DND-41 (cell line): ENCODE measurements at regions not wholly inside any gene's neighbourhood (a gene's known extent, or its start where the extent isn't known, plus 50 kb on each side); places are given as distances from the start of the nearest gene placed in this dataset.
"Not testable (repeated sequence)": the region's sequence is repeated elsewhere in the genome, so short reads cannot be mapped to it uniquely, and the experiment has no call there.

ENCODE experiments used
- ATAC-seq: fragments of 200-7000 bp; cut with Tn5 transposase; 3 replicates; pipeline ENCODE4 v1.9.1; 2021; ENCODE audit warnings: low read depth; ENCODE audit not compliant: insufficient read depth
- DNase-seq: peaks from one replicate; pipeline ENCODE4 v3.0.0-alpha.2; 2020
- H2AFZ ChIP-seq: 2 replicates; pipeline ENCODE4 v1.6.0; 2012; ENCODE audit warnings: low read depth, low read length
- H3K27ac ChIP-seq: 2 replicates; pipeline ENCODE4 v1.5.1; 2012; ENCODE audit warnings: low read length, inconsistent platforms
- H3K27me3 ChIP-seq: fragments of 200-600 bp; sonication (generic); 2 replicates; pipeline ENCODE4 v1.6.0; 2012; ENCODE audit warnings: low read length, mild to moderate bottlenecking, inconsistent platforms; ENCODE audit not compliant: insufficient read depth, poor library complexity
- H3K36me3 ChIP-seq: 2 replicates; pipeline ENCODE4 v1.5.1; 2012; ENCODE audit warnings: low read length, inconsistent platforms; ENCODE audit not compliant: insufficient read depth
- H3K4me1 ChIP-seq: 2 replicates; pipeline ENCODE4 v1.5.1; 2012; ENCODE audit warnings: mild to moderate bottlenecking, low read length; ENCODE audit not compliant: insufficient read depth
- H3K4me2 ChIP-seq: 2 replicates; pipeline ENCODE4 v1.6.0; 2012; ENCODE audit warnings: mild to moderate bottlenecking, moderate library complexity, low read length, inconsistent platforms; ENCODE audit not compliant: insufficient read depth
- H3K4me3 ChIP-seq, 2 experiments: fragments of 200-600 bp in 1 of 2; shearing (Covaris generic) in 1 of 2; 2 replicates each; pipeline ENCODE4 v1.5.1; 2012 to 2016; ENCODE audit warnings: inconsistent platforms in 2 of 2, low read length in 2 of 2, mild to moderate bottlenecking in 2 of 2, low read depth in 1 of 2, moderate library complexity in 1 of 2
- H3K79me2 ChIP-seq: 2 replicates; pipeline ENCODE4 v1.6.0; 2012; ENCODE audit warnings: low read length, inconsistent platforms; ENCODE audit not compliant: insufficient read depth
- H3K9ac ChIP-seq: 2 replicates; pipeline ENCODE4 v1.6.0; 2012; ENCODE audit warnings: low read depth, mild to moderate bottlenecking, inconsistent platforms, low read length, moderate library complexity
- H3K9me3 ChIP-seq: 2 replicates; pipeline ENCODE4 v1.5.1; 2012; ENCODE audit warnings: low read length, moderate library complexity, mild to moderate bottlenecking, inconsistent platforms; ENCODE audit not compliant: insufficient read depth, severe bottlenecking
- H4K20me1 ChIP-seq: 2 replicates; pipeline ENCODE4 v1.6.0; 2012; ENCODE audit warnings: low read length; ENCODE audit not compliant: insufficient read depth
- CTCF ChIP-seq: IDR thresholded peaks from 2 replicates; pipeline ENCODE4 v1.5.1; 2012; ENCODE audit warnings: borderline replicate concordance, low read length, moderate library complexity, mild to moderate bottlenecking; ENCODE audit not compliant: poor library complexity, severe bottlenecking; ENCODE audit errors: extremely low read depth
- EZH2 ChIP-seq: IDR thresholded peaks from 3 replicates; pipeline ENCODE4 v1.6.1; 2012; ENCODE audit warnings: borderline replicate concordance, low read depth, mild to moderate bottlenecking, moderate library complexity, low read length, inconsistent platforms; ENCODE audit not compliant: severe bottlenecking

GRCh38 chr9:94464790-94465189 is 90.1 kb upstream of the PCAT7 start:
- Histone ChIP-seq H3K27me3 (no peaks in the 10 kb centered on the region), H3K79me2 (no peaks in the 10 kb centered on the region), H3K4me2 (no peak overlapping the region), H3K9me3 (no peaks in the 10 kb centered on the region), H3K9ac (no peak overlapping the region), H4K20me1 (no peaks in the 10 kb centered on the region), H3K27ac (no peak overlapping the region), H2AFZ (no peak overlapping the region), H3K36me3 (peaks cover 27% of the 10 kb centered on the region), H3K4me3 (no peak overlapping the region), H3K4me1 (no peaks in the 10 kb centered on the region)
- no peak for TF ChIP-seq EZH2
- no peak for TF ChIP-seq CTCF
- DNase-seq (no peak), ATAC-seq (no peak)

- H3K27ac ChIP-seq, H3K4me1 ChIP-seq, H3K4me3 ChIP-seq, H3K4me2 ChIP-seq, H3K79me2 ChIP-seq, H3K36me3 ChIP-seq, H2AFZ ChIP-seq, H3K9ac ChIP-seq, DNase-seq, ATAC-seq, H3K27me3 ChIP-seq, H4K20me1 ChIP-seq: not testable (repeated sequence)
- H3K9me3 ChIP-seq: peaks cover 11% of the 10 kb centered on the region
Measured at GRCh38 chr9:94472063-94472462, 82.8 kb upstream of the PCAT7 start.

GRCh38 chr9:94472806-94473360 is 82.0 kb upstream of the PCAT7 start:
- Histone ChIP-seq H3K4me3 (no peak overlapping the region), H3K27me3 (no peaks in the 10 kb centered on the region), H3K4me1 (no peaks in the 10 kb centered on the region), H3K79me2 (no peaks in the 10 kb centered on the region), H3K4me2 (no peak overlapping the region), H3K27ac (no peak overlapping the region), H2AFZ (no peak overlapping the region), H4K20me1 (no peaks in the 10 kb centered on the region), H3K9me3 (peaks cover 11% of the 10 kb centered on the region), H3K9ac (no peak overlapping the region), H3K36me3 (no peaks in the 10 kb centered on the region)
- no peak for ATAC-seq
- TF ChIP-seq EZH2 (no peak), CTCF (no peak)
- DNase-seq: no peak

DNA sequence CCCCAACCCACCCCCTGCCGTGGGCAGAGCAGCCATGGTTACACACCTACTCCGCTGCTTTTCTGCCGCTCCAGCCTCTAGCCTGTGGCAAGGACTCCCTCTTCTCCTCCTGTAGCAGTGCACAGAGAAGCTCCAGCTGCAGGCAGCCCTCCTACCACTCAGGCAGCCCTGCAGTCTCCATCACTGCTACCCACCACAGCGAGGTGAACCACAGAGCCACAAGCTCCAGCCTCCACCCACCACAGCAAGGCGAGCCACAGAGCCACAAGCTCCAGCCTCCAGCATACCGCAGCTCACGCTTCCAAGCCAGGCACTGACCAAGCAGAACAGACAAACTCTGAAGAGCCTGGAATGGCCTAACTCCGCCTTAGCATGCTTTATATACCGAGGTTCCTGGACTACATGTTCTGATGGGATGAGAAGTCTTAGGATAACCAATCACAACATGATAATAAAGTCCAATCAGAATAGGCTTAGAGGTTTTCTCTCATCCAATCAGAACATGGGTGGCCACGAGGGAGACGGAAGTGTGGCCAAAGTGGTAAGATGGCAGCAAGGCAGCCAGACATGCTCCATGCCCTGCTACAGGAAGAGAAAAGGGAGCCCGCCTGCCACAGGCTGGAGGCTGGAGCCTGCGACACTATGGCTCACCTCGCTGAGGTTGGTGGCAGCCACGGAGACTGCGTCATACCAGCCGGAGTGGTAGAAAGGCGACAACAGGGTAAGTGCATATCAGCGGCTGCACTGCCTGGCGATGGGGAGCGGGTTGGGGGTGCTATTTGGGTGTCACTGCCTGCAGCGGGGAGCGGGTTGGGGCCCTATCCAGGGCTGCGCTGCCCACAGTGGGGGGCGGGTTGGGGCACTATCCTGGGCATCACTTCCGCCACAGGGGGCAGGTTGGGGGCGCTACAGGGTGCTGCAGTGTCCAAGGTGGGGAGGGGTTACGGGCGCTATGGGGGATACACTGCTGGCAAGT is 75.8 kb upstream of the PCAT7 start:
- Histone ChIP-seq H3K9me3 (no peaks in the 10 kb centered on the region), H3K4me1 (no peaks in the 10 kb centered on the region), H3K27ac (no peak overlapping the region), H3K36me3 (no peaks in the 10 kb centered on the region), H3K27me3 (no peaks in the 10 kb centered on the region), H3K9ac (no peak overlapping the region), H3K4me3 (no peak overlapping the region), H3K4me2 (no peak overlapping the region), H2AFZ (no peak overlapping the region), H3K79me2 (no peaks in the 10 kb centered on the region), H4K20me1 (no peaks in the 10 kb centered on the region)
- DNase-seq (no peak), ATAC-seq (0 out of 3 replicates have a peak, but pooled peaks have one; percentile 24)
- no peak for TF ChIP-seq CTCF
